SK-N-DZ (cell line): ENCODE measurements at regions not wholly inside any gene's neighbourhood (a gene's known extent, or its start where the extent isn't known, plus 50 kb on each side); places are given as distances from the start of the nearest gene placed in this dataset.
A peak's percentile ranks its signal among the peaks of the same experiment; 100 is the strongest.
"Not testable (repeated sequence)": the region's sequence is repeated elsewhere in the genome, so short reads cannot be mapped to it uniquely, and the experiment has no call there.

Experiments used
- DNase-seq: peaks from one replicate; pipeline ENCODE4 v3.0.0-alpha.2; 2015; ENCODE audit warnings: low spot score

DNA sequence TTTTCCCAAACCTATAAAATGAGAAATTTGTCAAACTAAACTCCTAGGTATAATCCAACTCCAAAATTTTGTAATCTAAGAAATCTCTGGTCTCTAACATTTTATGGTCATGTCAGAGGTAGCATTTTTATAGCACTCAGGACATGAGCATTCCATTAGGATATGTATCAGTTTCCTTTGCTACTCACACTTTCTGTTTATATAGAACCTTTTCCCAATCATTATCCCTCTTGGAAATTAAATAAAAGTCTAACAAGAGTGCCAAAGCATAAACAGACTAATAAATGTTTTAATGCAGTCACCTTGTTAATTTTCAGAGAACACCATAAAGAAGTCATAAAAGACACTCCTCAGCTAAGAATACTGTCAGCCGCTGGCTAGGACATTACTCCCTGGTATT lies 300.0 kb upstream of the CWC22 start:
- DNase-seq, result no peak

- DNase-seq, result no peak
These were observed 299.2 kb upstream of the CWC22 start for GRCh38 chr2:180306346-180306745.

GRCh38 chr2:180291552-180292421 lies 284.7 kb upstream of the CWC22 start:
- peak; percentile 11 for DNase-seq

DNA sequence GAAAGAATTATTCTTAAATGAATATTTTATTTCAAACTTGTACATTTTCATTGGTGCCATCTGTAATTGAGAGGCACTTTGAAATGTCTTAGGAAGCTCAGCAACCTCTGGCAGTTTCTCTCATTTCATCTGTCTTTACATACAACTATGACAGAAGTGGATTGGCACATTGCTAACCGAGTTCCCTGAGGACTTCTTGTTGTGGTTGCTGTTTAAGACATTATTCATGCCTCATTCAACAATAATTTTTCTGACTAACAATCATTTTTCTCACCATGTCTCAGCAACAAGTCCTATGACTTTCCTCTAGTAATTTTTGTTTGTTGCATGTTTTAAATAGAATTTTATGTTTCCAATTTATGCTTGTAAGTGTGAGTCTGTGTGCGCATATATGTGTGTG lies 284.0 kb upstream of the CWC22 start:
- DNase-seq, result no peak

GRCh38 chr2:180289627-180290026 lies 282.5 kb upstream of the CWC22 start:
- no peak for DNase-seq

DNA sequence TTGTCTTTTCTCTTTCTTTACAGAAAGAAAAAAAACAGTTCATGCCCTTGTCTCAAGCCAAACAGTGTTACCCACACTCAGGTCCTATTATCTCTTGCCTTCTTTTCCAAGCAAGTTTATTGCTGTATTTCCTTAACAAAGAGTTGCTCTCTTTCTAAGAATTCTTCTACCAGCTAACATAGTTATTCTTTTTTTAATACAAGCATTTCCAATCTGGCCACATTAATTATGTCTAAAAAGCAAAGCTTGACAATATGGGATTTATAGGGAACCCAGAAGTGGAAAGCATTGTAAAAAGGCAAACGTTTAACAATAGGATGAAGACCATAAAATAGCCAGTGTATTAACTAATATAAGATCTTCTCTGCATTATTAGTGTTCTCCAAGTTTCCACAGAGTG lies 272.5 kb upstream of the CWC22 start:
- DNase-seq, result no peak

DNA sequence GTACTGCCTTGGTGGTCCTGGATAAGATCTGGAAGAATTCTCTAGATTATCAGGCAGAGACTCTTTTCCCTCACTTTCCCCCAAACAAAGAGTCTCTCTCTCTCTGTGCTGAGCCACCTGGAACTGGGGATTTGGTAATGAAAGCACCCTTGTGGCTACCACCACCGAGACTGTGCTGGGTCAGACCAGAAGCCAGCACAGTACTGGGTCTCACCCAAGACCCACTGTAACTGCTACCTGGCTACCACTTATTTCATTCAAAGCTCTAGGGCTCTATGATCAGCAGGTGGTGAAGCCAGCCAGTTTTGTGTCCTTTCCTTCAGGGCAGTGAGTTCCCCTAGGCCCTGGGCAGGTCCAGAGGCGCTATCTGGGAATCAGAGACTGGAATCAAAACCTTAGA lies 269.6 kb upstream of the CWC22 start:
- no peak for DNase-seq

GRCh38 chr2:180268006-180268405 lies 260.9 kb upstream of the CWC22 start:
- no peak for DNase-seq

- DNase-seq, result no peak
These were observed 254.9 kb upstream of the CWC22 start for GRCh38 chr2:180261976-180262375.

DNA sequence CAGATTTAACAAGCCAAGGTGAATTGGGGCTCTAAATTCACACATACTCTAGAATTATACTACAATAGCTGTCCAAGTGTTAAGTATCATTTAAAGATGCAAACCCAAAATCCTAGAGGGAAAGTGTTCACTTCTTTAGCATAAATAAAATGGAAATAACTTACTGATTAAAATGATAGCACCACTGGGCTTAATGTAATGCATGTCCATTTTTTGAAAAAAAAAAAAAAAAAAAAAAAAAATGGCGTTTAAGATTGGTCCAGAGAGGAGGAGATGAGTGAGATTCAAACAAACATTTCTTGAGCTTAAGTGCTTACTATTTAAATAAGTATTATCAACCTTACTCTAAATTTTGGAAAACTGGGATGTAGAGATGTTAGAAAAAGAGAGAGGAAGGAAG lies 251.5 kb upstream of the CWC22 start:
- no peak for DNase-seq

DNA sequence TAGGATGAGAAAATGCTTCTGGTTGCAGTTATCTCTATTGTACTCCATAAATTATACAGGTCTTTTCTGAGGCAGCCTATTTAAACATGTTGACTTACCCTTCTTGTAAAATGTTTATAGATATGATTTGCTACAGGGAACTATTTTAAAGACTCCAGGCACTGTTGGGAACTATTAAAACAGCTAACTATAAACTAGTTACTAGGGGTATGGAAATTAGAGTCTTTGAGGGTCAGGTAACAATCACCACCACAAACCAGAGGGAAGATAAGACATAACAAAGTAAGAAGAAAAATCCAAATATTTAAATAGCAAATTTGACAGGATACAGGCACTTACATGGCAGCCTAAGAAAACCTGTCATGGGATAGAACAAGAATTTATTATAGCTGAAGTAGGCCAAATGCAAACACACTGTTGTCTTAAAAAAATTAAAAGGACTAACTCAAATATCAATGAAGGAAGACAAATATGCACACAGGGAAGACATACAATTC lies 251.0 kb upstream of the CWC22 start:
- no peak for DNase-seq

- DNase-seq, result no peak
These were observed 250.2 kb upstream of the CWC22 start for GRCh38 chr2:180257247-180257646.

DNA sequence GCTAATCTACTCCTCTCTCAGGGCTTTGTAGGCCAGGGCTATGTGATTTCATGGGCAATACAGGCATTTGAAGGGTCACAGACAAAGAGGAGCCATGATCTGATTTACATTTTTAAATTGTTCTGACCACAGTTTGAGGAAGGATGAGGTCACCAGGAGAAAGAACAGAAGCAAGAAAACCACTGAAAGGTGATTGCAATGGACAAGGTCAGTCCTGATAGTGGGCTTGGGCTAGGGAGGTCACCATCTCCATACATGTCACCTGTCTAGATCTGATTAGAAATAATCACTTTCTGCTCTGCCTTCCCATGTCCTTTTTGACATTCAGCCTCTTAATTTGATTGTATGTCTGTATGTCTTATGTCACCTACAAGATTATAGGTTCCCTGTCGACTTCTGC lies 248.9 kb upstream of the CWC22 start:
- peak; percentile 93 for DNase-seq

GRCh38 chr2:180254872-180255271 lies 247.8 kb upstream of the CWC22 start:
- no peak for DNase-seq

GRCh38 chr2:180247658-180248057 lies 240.6 kb upstream of the CWC22 start:
- DNase-seq, result no peak

- peak; percentile 25 for DNase-seq
These were observed 239.2 kb upstream of the CWC22 start for GRCh38 chr2:180246268-180246667.

GRCh38 chr2:180240774-180241173 lies 233.7 kb upstream of the CWC22 start:
- no peak for DNase-seq

- DNase-seq, result no peak
These were observed 231.6 kb upstream of the CWC22 start for GRCh38 chr2:180238729-180239128.

DNA sequence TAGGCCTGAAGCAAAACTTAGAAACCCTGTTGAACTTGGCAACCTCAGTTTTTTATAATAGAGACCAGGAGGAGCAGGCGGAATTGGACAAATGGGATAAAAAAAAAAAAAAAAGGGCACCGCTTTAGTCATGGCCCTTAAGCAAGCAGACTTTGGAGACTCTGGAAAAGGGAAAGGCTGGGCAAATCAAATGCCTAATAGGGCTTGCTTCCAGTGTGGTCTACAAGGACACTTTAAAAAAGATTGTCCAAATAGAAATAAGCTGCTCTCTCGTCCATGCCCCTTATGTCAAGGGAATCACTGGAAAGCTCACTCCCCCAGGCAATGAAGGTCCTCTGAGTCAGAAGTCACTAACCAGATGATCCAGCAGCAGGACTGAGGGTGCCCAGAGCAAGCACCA lies 229.0 kb upstream of the CWC22 start:
- DNase-seq, result not testable (repeated sequence)

- DNase-seq, result not testable (repeated sequence)
These were observed 228.4 kb upstream of the CWC22 start for GRCh38 chr2:180235506-180235905.

DNA sequence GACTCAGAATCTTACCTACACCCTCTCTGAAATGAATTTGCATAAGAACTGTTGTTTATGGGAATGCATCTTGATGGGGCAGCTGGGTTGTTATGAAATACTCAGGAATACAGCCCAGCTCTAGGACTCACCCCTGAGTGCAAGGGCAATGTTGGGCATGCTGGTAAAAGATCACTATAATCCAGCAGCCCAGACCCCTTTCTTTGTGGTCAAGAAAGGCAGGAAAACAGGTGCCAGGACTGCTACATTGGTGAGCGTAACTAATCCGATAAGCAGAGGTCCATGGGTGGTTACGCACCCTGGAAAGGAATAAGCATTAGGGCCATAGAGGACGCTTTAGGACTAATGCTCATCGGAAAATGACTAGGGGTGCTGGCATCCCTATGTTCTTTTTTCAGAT lies 227.9 kb upstream of the CWC22 start:
- not testable (repeated sequence) for DNase-seq

GRCh38 chr2:180231015-180231414 lies 223.9 kb upstream of the CWC22 start:
- peak; percentile 82 for DNase-seq

DNA sequence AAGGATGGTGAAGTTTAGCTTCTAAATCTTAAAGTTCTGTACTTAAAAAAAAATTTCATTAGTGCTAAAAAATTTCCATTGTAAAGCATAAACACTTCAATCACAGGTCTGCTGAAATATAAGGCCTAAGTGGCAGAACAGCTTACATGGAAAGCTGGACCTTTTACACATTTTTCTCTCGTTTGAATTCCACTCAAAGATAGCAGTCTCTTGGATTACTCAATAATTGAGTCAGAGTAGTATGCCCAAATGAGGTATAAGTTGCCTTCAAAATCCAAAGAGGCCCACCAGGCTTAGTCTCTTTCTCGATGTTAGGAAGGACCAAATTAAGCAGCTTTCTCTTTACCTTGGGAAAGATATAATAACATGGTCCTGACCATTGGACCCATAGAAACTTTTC lies 220.4 kb upstream of the CWC22 start:
- DNase-seq, result no peak

DNA sequence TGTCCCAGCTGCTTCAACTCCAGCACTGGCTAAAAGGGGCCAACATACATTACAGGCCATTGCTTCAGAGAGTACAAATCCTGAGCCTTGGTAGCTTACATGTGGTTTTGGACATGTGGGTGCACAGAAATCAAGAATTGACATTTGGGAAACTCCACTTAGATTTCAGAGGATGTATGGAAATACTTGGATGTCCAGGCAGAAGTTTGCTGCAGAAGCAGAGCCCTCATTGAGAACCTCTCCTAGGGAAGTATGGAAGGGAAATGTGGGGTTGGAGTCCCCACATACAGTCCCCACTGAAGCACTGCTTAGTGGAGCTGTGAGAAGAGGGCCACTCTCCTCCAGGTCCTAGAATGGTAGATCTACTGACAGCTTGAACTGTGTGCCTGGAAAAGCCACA lies 218.0 kb upstream of the CWC22 start:
- DNase-seq, result no peak
